AG10803 (cell line): ENCODE measurements at regions not wholly inside any gene's neighbourhood (a gene's known extent, or its start where the extent isn't known, plus 50 kb on each side); places are given as distances from the start of the nearest gene placed in this dataset.

Experiments
- DNase-seq: peaks from one replicate; pipeline ENCODE4 v3.0.0; 2010; ENCODE audit warnings: low read depth
- H3K4me3 ChIP-seq: 2 replicates; pipeline ENCODE4 v1.5.1; 2011; ENCODE audit warnings: mild to moderate bottlenecking, low read length, control low read depth
- TF ChIP-seq, protein P1 (sequence below): conservative IDR thresholded peaks from 2 replicates; pipeline ENCODE4 v1.5.1; 2011; ENCODE audit warnings: mild to moderate bottlenecking, low read length, control low read depth, inconsistent platforms

DNA sequence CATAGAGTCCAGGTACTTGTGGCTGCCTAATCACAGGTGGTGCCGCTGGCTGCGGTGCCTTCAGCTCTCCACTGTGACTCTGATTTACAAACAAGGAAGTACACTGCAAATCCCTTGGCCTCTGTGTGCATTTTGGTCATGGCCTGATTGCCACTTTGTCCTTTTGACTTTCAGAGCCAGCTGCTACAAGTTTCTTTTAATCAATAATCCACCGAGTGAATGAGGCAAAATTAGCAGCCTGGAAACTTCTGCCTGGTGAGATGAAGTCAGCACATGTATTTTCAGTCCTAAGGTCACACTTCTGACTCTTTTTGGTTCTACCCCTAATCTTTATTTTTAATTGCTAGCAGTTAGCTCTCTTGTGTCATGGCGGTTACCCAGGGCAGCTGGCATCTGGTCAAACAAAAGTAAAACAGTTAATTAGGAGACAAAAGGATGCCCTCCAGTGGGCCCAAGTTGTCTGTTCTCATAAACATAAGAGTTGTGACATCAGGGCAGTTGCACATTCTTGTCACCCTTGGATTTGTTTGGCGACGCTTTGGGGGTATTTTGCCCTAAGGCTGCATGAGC is 62.3 kb upstream of the LNX1 start:
- peak; percentile 52 for DNase-seq
- no peak overlapping the region for H3K4me3 ChIP-seq
- TF ChIP-seq, protein P1, sequence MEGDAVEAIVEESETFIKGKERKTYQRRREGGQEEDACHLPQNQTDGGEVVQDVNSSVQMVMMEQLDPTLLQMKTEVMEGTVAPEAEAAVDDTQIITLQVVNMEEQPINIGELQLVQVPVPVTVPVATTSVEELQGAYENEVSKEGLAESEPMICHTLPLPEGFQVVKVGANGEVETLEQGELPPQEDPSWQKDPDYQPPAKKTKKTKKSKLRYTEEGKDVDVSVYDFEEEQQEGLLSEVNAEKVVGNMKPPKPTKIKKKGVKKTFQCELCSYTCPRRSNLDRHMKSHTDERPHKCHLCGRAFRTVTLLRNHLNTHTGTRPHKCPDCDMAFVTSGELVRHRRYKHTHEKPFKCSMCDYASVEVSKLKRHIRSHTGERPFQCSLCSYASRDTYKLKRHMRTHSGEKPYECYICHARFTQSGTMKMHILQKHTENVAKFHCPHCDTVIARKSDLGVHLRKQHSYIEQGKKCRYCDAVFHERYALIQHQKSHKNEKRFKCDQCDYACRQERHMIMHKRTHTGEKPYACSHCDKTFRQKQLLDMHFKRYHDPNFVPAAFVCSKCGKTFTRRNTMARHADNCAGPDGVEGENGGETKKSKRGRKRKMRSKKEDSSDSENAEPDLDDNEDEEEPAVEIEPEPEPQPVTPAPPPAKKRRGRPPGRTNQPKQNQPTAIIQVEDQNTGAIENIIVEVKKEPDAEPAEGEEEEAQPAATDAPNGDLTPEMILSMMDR: peak; percentile 17; the same call in 1 of the 2 replicates

DNA sequence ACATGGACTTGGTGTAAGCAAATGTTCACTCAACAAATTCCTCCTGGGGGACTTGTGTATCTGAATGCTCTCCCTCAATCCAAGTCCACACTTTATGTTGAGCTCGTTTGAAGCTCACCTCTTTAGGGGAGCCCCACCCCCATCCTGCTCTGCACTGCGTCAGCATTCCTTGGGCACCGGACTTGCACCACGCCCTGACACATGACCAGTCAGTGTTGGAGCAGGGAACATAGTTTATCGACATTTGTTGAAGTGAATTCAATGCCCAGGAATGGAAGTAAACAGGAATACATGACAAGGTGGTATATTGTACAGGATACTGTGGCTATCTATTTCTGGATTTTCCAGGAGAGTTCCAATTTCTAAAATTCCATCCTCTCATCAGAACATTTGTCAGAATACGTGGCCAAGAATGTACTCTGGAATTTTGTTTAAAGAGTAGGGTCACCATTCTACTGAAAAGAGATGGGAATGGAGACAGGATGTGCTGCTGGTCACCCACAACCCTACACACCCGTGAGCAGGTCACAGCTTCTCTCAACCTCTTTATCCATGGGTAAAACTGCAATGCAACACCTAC is 60.0 kb upstream of the LNX1 start:
- DNase-seq: peak; percentile 46

DNA sequence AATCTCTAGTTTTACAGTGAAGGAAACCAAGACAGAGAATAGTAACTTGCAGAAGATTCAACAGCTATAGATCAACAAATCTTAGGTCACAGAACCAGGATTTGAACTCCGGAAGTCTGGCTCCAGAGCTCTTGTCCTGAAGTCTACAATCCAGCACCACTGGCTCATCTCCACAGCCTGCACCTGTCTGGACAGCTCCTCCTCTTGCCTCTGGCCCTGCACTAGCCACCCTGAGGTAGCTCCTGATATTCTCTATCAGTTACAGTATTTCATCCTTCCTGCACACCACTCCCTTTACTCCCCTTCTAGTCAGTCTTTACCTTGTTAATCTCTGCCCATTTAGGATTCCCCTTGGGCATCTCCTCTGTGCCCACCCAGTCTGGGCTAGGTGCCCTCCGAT is 58.1 kb upstream of the LNX1 start:
- no peak for DNase-seq
- TF ChIP-seq, protein P1: no peak
- H3K4me3 ChIP-seq: no peak overlapping the region

More for the DNA sequence above, 60.0 kb upstream of the LNX1 start:
- TF ChIP-seq, protein P1: no peak
- H3K4me3 ChIP-seq: no peak overlapping the region

DNA sequence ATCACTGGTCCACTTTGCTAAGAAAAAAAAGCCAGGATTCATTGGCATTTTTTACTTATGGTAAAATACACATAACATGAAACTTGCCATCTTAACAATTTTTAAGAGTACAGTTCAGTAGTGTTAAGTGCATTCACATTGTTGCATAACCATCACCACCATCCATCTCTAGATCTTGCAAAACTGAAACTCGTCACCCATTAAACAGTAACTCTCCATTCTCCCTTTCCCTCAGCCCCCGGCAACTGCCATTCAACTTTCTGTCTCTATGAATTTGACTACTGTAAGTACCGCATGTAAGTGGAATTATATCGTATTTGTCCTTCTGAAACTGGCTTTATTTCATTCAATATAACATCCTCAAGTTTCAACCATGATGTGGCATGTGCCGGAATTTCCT is 56.3 kb upstream of the LNX1 start:
- H3K4me3 ChIP-seq: no peak overlapping the region
- TF ChIP-seq, protein P1: no peak
- no peak for DNase-seq

DNA sequence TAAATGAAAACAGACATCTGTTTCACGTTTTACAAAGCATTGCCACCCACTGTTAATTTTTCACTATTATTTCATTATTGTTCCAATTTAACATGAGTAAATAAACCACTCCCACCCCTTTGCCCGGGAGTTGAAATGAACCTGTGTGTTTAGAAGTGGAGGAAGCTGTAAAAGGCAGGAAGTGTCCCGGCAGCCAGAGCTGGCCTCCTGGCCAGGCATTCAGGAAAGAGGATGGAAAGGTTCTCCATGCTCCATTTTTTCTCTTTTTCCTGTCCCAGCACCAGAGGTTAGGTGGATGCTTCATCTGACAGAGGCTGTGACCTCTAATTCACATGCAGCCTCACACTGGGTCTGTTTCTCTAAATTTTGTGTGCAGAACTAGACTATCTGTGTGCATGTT is 55.5 kb upstream of the LNX1 start:
- TF ChIP-seq, protein P1: no peak
- no peak for DNase-seq
- H3K4me3 ChIP-seq: no peak overlapping the region

DNA sequence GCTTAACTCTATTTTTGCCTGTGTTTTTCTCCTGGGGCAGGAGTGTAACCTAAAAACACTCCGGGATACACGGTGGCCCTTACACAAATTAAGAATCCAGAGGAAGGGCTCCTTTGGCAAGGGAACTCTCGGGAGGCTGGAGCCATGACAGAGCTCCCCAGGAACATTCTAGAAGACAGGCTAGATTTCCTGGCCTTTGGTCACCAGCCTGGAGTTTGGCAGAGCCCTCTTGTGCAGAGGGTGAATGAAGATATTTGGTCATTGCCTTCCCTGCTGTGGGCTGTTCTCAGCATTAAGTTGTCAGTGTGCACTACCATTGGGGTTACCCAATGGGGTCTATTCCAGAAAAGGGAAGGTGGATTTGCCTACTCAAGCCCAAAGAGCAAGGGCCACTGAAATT is 53.8 kb upstream of the LNX1 start:
- DNase-seq: no peak
- no peak overlapping the region for H3K4me3 ChIP-seq
- TF ChIP-seq, protein P1: no peak

DNA sequence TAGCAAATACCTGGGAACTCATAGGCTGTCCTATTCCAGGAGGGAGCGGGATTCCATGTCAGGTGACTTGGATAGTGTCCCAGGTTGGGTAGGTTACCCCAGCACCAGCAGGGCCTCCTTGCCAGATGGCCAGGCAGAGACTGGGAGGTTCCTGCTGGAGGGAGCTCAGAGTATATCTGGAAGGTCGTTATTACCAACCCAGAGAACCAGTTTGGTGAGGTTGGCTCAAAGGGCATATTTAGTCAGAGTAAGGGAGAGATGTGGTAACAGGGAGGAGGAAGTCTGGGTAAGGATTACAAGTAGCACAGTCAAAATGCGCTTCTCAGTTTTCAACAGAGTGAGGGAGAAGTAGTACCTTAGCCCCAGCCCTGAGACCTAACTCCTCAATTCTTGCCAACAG is 53.3 kb upstream of the LNX1 start:
- H3K4me3 ChIP-seq: no peak overlapping the region
- TF ChIP-seq, protein P1: no peak
- DNase-seq: no peak
